IPS DF 4.7 (cell line): ENCODE measurements at regions not wholly inside any gene's neighbourhood (a gene's known extent, or its start where the extent isn't known, plus 50 kb on each side); places are given as distances from the start of the nearest gene placed in this dataset.
"Not testable (repeated sequence)": the region's sequence is repeated elsewhere in the genome, so short reads cannot be mapped to it uniquely, and the experiment has no call there.

Experiments used
- DNase-seq: peaks from one replicate; pipeline ENCODE4 v3.0.0-alpha.2; 2013; ENCODE audit warnings: low spot score; ENCODE audit errors: extremely low read depth

GRCh38 chr2:90220623-90221299 lies 1529.3 kb downstream of the RPIA start:
- DNase-seq: not testable (repeated sequence)

- DNase-seq: no peak
Observed at GRCh38 chr2:90221300-90221651, 1529.8 kb downstream of the RPIA start.

- DNase-seq: not testable (repeated sequence)
Observed at GRCh38 chr2:90224767-90225166, 1533.3 kb downstream of the RPIA start.

GRCh38 chr2:90226465-90227072 lies 1535.1 kb downstream of the RPIA start:
- DNase-seq: not testable (repeated sequence)

- not testable (repeated sequence) for DNase-seq
Observed at GRCh38 chr2:90231199-90231598, 1539.7 kb downstream of the RPIA start.

- DNase-seq: not testable (repeated sequence)
Observed at GRCh38 chr2:90235452-90235851, 1544.0 kb downstream of the RPIA start.

- not testable (repeated sequence) for DNase-seq
Observed at GRCh38 chr2:90237923-90238361, 1546.5 kb downstream of the RPIA start.

GRCh38 chr2:90238505-90239230 lies 1547.2 kb downstream of the RPIA start:
- DNase-seq: not testable (repeated sequence)

DNA sequence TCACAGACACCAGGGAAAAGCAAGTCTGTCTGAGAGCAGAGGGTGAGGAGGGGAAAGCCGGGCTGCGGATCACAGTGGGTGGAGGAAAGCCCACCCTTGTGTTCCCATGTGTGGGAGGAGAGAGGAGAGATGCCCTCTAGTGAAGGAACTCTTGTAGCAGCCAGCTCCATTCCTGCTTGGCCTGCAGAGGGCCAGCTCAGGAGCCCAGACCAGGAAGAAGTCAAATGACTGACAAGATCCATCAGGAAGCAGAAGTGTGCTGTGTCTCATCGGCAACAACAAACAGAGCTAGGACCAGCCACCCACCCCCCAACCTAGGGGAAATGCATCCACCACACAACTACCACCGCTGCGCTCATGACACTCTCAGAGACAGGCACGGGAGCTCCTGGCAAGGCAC lies 1548.3 kb downstream of the RPIA start:
- DNase-seq: not testable (repeated sequence)

- DNase-seq: not testable (repeated sequence)
Observed at GRCh38 chr2:90244902-90245765, 1553.7 kb downstream of the RPIA start.

DNA sequence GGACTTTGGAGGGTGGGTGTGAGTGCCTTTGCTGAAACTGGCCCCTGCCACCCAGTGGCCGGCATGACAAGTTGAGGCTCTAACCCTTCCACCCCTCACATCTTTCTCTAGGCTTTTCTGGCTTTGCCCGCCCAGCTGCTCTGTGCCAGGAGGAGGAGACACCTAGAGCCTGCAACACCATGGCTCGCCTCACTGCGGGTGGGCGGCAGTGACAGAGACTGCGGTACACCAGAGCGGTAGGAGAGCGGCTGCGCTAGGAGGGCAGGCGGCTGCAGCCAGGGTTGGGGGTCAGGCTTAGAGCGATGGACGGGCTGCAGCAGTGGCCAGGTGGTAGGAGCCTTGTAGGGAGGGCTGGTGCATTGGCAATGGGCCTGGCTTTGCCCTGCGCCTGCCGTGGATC lies 1556.9 kb downstream of the RPIA start:
- DNase-seq: not testable (repeated sequence)

DNA sequence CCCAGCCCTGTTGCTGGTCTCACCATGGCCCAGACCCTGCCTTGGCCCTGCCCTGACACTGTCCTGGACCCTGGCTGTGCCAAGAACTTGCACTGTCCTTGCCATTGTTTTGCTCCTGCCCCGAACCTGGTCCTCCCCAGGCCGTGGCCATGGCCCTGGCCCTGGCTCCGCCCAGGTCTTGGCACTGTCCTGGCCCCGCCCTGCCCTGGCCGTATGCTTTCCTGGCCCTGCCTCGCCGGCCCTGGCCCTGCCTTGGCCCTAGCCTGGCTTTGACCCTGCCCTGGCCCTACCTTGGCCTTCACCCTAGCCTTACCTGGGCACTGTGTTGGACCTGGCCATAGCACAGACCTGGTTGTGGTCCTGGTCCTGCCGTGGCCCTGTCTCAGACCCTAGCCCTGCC lies 1558.9 kb downstream of the RPIA start:
- DNase-seq: not testable (repeated sequence)

- DNase-seq: not testable (repeated sequence)
Observed at GRCh38 chr2:90251576-90251975, 1560.1 kb downstream of the RPIA start.

DNA sequence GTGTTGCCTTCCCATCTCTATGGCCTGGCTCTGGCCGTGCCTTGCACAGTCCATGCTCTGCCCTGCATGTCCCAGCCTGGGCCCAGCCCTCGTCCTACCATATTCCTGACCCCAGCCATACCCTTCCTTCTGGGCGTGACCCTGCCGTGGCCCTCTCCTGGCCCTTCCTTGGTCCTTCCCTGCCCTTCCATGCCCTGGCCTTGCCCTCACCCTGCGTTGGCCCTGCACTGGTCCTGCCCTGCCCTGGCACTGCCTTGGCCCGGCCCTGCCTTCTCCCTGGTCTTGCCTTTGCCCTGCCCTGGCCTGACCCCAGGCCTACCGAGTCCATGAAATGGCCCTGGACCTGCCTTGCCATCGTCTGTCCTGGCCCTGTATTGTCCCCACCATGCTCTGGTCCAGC lies 1561.8 kb downstream of the RPIA start:
- DNase-seq: not testable (repeated sequence)

GRCh38 chr2:90266888-90267287 lies 1575.4 kb downstream of the RPIA start:
- DNase-seq: not testable (repeated sequence)

- not testable (repeated sequence) for DNase-seq
Observed at GRCh38 chr2:90287751-90288150, 1596.3 kb downstream of the RPIA start.

DNA sequence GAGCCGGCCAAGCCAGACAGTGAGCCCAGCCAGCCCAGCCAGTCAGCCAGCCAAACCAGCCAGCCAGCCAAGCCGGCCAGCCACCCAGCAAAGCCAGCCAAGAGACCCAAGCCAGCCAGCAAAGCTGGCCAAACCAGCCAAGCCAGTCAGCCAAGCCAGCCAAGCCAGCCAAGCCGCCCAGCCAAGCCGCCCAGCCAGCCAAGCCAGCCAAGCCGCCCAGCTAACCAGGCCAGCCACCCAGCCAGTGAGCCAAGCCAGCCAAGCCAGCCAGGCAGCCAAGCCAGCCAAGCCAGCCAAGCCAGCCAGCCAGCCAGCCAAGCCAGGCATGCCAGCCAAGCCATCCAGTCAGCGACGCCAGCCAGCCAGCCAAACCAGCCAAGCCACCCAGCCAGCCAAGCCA lies 1596.9 kb downstream of the RPIA start:
- not testable (repeated sequence) for DNase-seq

DNA sequence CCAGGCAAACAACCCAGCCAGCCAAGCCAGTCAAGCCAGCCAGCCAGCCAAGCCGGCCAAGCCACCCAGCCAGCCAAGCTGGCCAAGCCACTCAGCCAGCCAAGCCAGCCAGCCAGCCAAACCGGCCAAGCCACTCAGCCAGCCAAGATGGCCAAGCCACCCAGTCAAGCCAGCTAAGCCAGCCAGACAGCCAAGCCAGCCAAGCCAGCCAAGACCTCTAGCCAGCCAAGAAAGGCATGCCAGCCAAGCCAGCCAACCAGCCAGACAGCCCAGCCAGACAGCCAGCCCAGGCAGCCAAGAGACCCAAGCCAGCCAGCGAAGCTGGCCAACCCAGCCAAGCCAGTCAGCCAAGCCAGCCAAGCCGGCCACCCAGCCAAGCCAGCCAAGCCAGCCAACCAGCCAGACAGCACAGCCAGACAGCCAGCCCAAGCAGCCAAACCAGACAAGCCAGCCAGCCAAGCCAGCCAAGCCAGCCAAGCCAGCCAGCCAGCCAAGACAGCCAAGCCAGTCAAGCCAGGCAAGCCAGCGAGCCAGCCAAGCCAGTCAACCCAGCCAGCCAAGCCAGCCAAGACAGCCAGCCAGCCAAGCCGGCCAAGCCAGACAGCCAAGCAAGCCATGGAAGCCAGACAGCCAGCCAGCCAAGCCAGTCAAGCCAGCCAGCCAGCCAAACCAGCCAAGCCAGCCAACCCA lies 1598.0 kb downstream of the RPIA start:
- DNase-seq: not testable (repeated sequence)

- DNase-seq: not testable (repeated sequence)
Observed at GRCh38 chr2:90290701-90291100, 1599.2 kb downstream of the RPIA start.

DNA sequence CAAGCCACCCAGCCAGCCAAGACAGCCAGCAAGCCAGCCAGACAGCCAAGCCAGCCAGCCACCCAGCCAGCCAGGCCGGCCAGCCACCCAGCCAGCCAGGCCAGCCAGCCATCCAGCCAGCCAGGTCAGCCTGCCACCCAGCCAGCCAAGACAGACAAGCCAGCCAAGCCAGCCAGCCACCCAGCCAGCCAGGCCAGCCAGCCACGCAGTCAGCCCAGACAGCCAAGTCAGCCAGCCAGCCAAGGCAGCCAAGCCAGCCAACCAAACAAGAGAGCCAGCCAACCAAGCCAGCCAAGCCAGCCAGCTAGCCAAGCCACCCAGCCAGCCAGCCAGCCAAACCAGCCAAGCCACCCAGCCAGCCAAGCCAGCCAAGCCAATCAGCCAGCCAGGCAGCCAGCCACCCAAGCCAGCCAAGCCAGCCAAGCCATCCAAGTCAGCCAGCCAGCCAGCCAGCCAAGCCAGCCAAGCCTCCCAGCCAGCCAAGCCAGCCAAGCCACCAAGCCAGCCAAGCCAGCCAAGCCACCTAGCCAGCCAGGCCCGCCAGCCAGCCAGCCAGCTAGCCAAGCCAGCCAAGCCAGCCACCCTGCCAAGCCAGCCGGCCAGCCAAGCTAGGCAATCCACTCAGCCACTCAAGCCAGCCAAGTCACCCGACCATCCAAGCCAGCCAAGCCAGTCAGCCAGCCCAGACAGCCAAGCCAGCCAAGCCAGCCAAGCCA lies 1599.9 kb downstream of the RPIA start:
- not testable (repeated sequence) for DNase-seq
